Left ventricle myocardium inferior (tissue), 1 donor: ENCODE measurements at regions not wholly inside any gene's neighbourhood (a gene's known extent, or its start where the extent isn't known, plus 50 kb on each side); places are given as distances from the start of the nearest gene placed in this dataset.
"Not testable (repeated sequence)": the region's sequence is repeated elsewhere in the genome, so short reads cannot be mapped to it uniquely, and the experiment has no call there.

Experiments
- DNase-seq: peaks from one replicate; pipeline ENCODE4 v3.0.0-alpha.2; 2020
- H3K27ac ChIP-seq: fragments of 200-600 bp; replicated peaks from 2 replicates; pipeline ENCODE4 v1.8.0; 2021
- H3K27me3 ChIP-seq: fragments of 200-600 bp; 2 replicates; pipeline ENCODE4 v1.8.0; 2021; ENCODE audit warnings: low read depth
- H3K36me3 ChIP-seq: fragments of 200-600 bp; 2 replicates; pipeline ENCODE4 v1.8.0; 2021
- H3K4me1 ChIP-seq: fragments of 200-600 bp; 2 replicates; pipeline ENCODE4 v1.8.0; 2021
- H3K4me3 ChIP-seq: fragments of 200-600 bp; 2 replicates; pipeline ENCODE4 v1.8.0; 2021; ENCODE audit warnings: mild to moderate bottlenecking, moderate library complexity
- H3K9me3 ChIP-seq: fragments of 200-600 bp; replicated peaks from 2 replicates; pipeline ENCODE4 v1.8.0; 2021
- CTCF ChIP-seq: fragments of 200-600 bp; IDR thresholded peaks from 2 replicates; pipeline ENCODE4 v1.8.0; 2021; ENCODE audit warnings: antibody characterized with exemption, mild to moderate bottlenecking, borderline replicate concordance
- intact Hi-C: fragments of 100-400 bp; cut with micrococcal nuclease; formaldehyde crosslinking; loops from one replicate; pipeline ENCODE4 v1.11.0; 2022
- donor health status: DM: no; HTN: yes; CAD: no; lungs with severe emphysema.

GRCh38 chr16:88186889-88187870 lies 195.6 kb upstream of the ZNF469 start:
- H3K9me3 ChIP-seq, H3K4me3 ChIP-seq, H3K27ac ChIP-seq, H3K36me3 ChIP-seq, H3K4me1 ChIP-seq, DNase-seq, intact Hi-C loops, H3K27me3 ChIP-seq: not testable (repeated sequence)

- DNase-seq = not testable (repeated sequence)
Measured at GRCh38 chr16:88188171-88188895, 194.4 kb upstream of the ZNF469 start.

GRCh38 chr16:88190592-88191095 lies 192.1 kb upstream of the ZNF469 start:
- DNase-seq, H3K4me1 ChIP-seq, H3K27ac ChIP-seq, H3K27me3 ChIP-seq, H3K9me3 ChIP-seq, H3K4me3 ChIP-seq, H3K36me3 ChIP-seq: not testable (repeated sequence)
- intact Hi-C loops = loop anchor here (10.0 kb wide), 1 partner anchor 244 kb away; no protein-coding TSS in a partner anchor

More at GRCh38 chr16:88188171-88188895, 194.4 kb upstream of the ZNF469 start:
- H3K27me3 ChIP-seq, H3K36me3 ChIP-seq, H3K9me3 ChIP-seq, H3K4me3 ChIP-seq, H3K4me1 ChIP-seq, H3K27ac ChIP-seq, intact Hi-C loops: not testable (repeated sequence)

- intact Hi-C loops = loop anchor here (10.0 kb wide), 1 partner anchor 244 kb away; no protein-coding TSS in a partner anchor
- H3K4me3 ChIP-seq, H3K4me1 ChIP-seq, H3K36me3 ChIP-seq, H3K27ac ChIP-seq, H3K27me3 ChIP-seq, H3K9me3 ChIP-seq, DNase-seq: not testable (repeated sequence)
Measured at GRCh38 chr16:88191168-88191567, 191.6 kb upstream of the ZNF469 start.

- Histone ChIP-seq H3K27me3 (no peaks in the 10 kb centered on the region), H3K4me1 (no peaks in the 10 kb centered on the region), H3K27ac (no peak overlapping the region), H3K36me3 (no peaks in the 10 kb centered on the region), H3K9me3 (no peaks in the 10 kb centered on the region), H3K4me3 (no peak overlapping the region)
- TF ChIP-seq CTCF = no peak
- no peak for DNase-seq
- intact Hi-C loops = loop anchor here (10.0 kb wide), 1 partner anchor 242 kb away; no protein-coding TSS in a partner anchor
Measured at GRCh38 chr16:88192601-88193000, 190.2 kb upstream of the ZNF469 start.

- H3K9me3 ChIP-seq, H3K36me3 ChIP-seq, H3K27me3 ChIP-seq, H3K4me1 ChIP-seq, H3K27ac ChIP-seq, H3K4me3 ChIP-seq: not testable (repeated sequence)
- peak; percentile 53 for DNase-seq
- intact Hi-C loops = loop anchor here (10.0 kb wide), 1 partner anchor 241 kb away; no protein-coding TSS in a partner anchor
- TF ChIP-seq CTCF = peak; percentile 76
Measured at GRCh38 chr16:88193706-88194396, 188.9 kb upstream of the ZNF469 start.
